GM19240 (cell line): ENCODE measurements at regions not wholly inside any gene's neighbourhood (a gene's known extent, or its start where the extent isn't known, plus 50 kb on each side); places are given as distances from the start of the nearest gene placed in this dataset.

Source experiments
- DNase-seq: peaks from one replicate; pipeline ENCODE4 v3.0.0; 2011; ENCODE audit warnings: low spot score; ENCODE audit not compliant: insufficient read length

- DNase-seq: no peak
These were observed 417.5 kb downstream of the TUSC7 start for GRCh38 chr3:117126946-117127546.

DNA sequence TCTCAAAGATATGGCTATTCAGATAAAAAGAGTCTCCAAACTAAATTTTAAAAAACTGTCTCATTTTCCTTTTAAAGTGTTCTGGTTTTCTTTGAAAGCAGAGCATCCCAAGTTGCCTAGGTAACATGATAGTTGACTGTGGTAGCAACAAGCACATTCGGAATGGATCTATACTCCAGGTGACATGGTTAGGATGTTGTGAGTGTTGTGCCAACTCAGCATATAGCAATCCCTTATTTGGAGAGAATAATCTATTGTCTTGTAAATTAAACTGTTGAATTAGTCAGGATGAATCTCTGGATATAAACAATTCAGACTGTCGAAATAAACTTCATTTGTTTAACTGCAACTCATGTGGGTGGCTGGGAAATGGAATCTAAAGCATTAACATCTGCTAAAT lies 418.6 kb downstream of the TUSC7 start:
- no peak for DNase-seq

DNA sequence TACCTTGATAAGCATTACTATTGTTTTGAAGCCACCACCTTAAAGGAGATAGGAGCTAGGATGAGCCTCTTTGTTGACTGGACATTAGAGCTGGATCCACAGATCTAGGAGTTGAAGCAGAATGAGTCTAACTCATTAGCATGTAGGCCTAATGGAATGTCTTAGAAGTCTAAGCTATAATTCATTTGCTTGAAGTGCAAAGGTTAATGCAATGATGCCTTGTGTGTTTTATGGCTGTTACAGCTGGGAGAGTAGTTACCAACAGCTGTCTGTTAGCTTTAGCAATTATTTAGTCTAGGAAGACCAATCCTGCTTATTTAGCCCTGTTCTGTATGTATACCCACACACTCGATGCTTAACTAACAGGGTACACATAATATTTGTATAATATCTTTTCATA lies 419.3 kb downstream of the TUSC7 start:
- no peak for DNase-seq

GRCh38 chr3:117129516-117129915 lies 419.9 kb downstream of the TUSC7 start:
- no peak for DNase-seq

- no peak for DNase-seq
These were observed 420.6 kb downstream of the TUSC7 start for GRCh38 chr3:117130222-117130621.

DNA sequence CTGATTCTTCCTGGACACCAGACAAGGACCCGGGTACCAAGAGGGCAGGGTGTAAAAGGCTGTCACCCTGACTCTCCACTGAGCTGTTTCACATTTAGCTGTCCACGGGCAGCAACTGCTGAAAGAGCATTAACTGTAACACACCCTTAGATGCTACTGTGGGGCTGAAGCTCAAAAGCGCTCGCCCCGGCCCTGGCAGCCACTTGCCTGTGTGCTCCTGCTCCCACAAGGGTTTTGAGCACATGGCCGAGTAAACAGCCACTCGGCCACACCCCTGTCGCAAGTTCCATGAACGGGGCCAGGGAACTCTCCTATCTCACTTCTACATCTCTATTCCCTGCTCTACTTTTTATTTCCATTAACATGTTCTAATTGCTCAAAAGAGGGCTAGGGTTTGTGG lies 421.7 kb downstream of the TUSC7 start:
- DNase-seq: no peak

DNA sequence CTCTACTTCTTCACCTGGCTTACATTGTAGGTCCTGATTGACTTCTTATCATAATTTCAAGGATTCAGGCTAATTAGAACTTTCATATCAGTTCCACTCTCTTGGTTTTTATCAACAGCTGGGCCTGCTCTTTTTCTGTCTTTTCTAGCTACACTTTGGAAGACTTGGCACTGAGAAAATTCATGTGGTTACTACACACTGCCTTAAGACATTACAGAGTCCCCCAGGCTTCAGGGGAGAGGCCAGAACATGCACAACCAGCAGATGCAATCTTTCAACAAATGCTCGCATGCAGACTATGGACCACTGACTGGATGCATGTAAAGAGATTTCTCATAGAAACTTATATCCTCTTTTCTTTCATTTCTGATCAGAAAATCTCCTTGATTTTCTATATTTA lies 423.5 kb downstream of the TUSC7 start:
- DNase-seq: no peak

GRCh38 chr3:117135207-117135606 lies 425.6 kb downstream of the TUSC7 start:
- DNase-seq: no peak

DNA sequence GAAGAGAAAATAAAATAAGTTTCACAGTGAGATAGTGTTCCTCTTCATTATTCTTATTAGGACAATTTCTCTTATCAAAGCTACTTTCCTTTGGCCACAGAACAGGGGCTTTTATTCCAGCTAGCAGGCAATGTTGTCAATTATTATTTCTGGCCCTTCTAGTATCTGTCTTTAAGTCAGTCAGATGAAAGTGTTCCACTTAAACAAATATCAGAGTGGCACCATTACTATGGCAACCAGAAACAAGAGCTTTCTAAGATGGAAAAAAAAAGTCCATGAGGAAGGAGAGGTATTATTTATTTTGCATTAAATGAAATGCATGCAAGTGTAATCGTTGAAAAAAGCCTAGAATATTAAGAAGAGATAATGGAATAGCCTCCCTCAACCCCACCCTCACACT lies 426.4 kb downstream of the TUSC7 start:
- no peak for DNase-seq

DNA sequence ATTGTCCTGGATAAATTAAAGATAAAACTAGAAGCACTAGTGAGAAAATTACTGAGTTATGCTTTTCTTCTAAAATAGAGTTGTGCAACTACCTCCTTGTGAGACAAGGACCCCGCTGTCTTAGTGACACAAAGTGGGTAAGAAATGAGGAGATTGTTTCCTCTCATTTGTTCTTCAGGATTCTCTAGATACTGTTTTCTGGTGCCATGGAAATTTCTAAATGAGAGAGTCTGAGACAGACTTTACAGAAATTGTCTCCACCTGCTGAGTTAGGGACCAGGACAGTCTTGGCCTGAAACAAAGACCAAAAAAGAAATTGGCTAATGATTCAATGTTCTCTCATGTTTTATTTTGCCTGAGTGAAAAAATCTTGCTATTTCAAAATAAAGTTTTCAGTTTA lies 427.5 kb downstream of the TUSC7 start:
- no peak for DNase-seq

- no peak for DNase-seq
These were observed 430.1 kb downstream of the TUSC7 start for GRCh38 chr3:117139681-117140080.

- DNase-seq: no peak
These were observed 432.2 kb downstream of the TUSC7 start for GRCh38 chr3:117141812-117142211.

- no peak for DNase-seq
These were observed 435.3 kb downstream of the TUSC7 start for GRCh38 chr3:117144853-117145252.

GRCh38 chr3:117145677-117146076 lies 436.1 kb downstream of the TUSC7 start:
- DNase-seq: no peak

- DNase-seq: no peak
These were observed 437.0 kb downstream of the TUSC7 start for GRCh38 chr3:117146571-117146970.

GRCh38 chr3:117149584-117149983 lies 440.0 kb downstream of the TUSC7 start:
- no peak for DNase-seq

- DNase-seq: no peak
These were observed 441.0 kb downstream of the TUSC7 start for GRCh38 chr3:117150628-117151027.

- no peak for DNase-seq
These were observed 450.6 kb downstream of the TUSC7 start for GRCh38 chr3:117160176-117160575.

DNA sequence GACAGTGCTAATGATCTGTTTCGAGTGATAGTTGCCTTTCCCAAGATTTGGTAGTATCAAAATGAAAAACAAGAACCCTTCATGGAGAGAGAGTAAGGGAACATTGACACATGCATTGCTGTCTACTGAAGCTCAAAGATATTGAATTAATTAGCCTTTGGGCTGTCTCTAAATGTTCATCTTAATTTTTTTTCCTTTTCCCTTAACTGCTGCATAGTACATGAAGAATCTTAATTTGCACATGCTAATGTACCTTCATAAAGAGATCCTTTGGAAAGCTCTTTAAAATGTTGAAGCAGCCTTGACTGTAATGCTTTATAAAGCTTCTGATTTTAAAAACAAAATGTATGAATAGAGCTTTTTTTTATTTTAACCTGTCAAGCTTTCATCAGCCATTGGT lies 452.2 kb downstream of the TUSC7 start:
- no peak for DNase-seq

DNA sequence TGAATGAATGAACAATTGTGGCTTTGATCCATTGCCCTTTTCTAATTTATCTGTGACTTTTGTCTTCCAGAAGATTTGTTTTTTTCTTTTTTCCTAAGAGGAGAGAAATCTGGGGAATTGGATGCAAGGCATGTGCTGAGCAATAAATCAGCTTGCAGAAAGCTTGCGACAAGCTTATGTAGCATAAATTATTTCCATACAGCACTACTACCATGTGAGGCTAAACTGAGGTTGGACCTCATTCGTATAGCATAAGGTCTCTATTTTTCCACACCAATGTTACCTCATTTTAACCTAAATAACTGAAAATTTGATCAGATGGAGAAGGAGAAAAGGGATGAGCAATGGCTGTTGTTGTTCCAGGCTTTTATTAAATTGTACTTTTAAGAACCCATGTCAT lies 455.6 kb downstream of the TUSC7 start:
- DNase-seq: no peak

DNA sequence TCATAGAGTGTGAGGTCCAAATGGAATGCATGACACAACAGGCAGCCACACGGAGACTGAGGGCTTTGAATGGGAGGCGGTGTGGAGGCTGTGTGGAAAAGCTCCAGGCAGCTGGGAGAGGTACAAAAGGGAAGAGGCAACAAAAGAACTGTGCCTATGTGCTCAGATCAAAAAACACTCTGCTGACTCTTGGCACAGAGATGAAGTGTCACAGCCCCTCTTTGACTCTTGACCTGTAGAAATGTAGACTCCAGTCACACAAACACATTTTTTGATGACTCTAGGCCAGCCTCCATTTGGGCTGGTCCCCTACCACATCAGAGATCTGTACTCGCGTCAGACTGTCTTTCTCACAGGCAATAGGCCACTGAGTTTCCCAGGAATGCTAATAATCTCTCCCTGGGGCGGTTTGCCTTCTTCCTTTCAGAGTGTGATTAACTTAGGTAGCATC lies 456.0 kb downstream of the TUSC7 start:
- no peak for DNase-seq

- no peak for DNase-seq
These were observed 459.3 kb downstream of the TUSC7 start for GRCh38 chr3:117168896-117169295.

GRCh38 chr3:117170094-117170493 lies 460.5 kb downstream of the TUSC7 start:
- DNase-seq: no peak

GRCh38 chr3:117171124-117171523 lies 461.5 kb downstream of the TUSC7 start:
- no peak for DNase-seq
